ENCODE measurements at regions not wholly inside any gene's neighbourhood (a gene's known extent, or its start where the extent isn't known, plus 50 kb on each side); places are given as distances from the start of the nearest gene placed in this dataset.

GRCh38 chr4:171169396-171169795 is 643.8 kb upstream of the GALNTL6 start:
- H3K4me3 Mint-ChIP-seq (ENCODE audit: unreplicated experiment) = no peak overlapping the region
- H3K27me3 Mint-ChIP-seq (ENCODE audit: low read depth) = no peaks in the 10 kb centered on the region
- H3K9me3 Mint-ChIP-seq (ENCODE audit: low read depth) = peaks cover 12% of the 10 kb centered on the region

GRCh38 chr4:171162478-171162877 is 650.7 kb upstream of the GALNTL6 start:
- no peaks in the 10 kb centered on the region for H3K27me3 Mint-ChIP-seq (ENCODE audit: low read depth)
- H3K4me1 Mint-ChIP-seq (ENCODE audit: low read depth) = no peaks in the 10 kb centered on the region
- H3K36me3 Mint-ChIP-seq (ENCODE audit: low read depth) = no peaks in the 10 kb centered on the region
- no peak overlapping the region for H3K4me3 Mint-ChIP-seq (ENCODE audit: unreplicated experiment)
- no peak for TF ChIP-seq CTCF (IDR thresholded peaks at IDR 0.05)
- peaks cover 2% of the 10 kb centered on the region for H3K9me3 Mint-ChIP-seq (ENCODE audit: low read depth)
- no peak overlapping the region for H3K27ac Mint-ChIP-seq (ENCODE audit: unreplicated experiment)
- no peak for DNase-seq (ENCODE audit: low spot score)

More at GRCh38 chr4:171169396-171169795, 643.8 kb upstream of the GALNTL6 start:
- DNase-seq (ENCODE audit: low spot score) = no peak
- H3K4me1 Mint-ChIP-seq (ENCODE audit: low read depth) = no peaks in the 10 kb centered on the region
- no peak overlapping the region for H3K27ac Mint-ChIP-seq (ENCODE audit: unreplicated experiment)
- TF ChIP-seq CTCF (IDR thresholded peaks at IDR 0.05) = no peak
- H3K36me3 Mint-ChIP-seq (ENCODE audit: low read depth) = no peaks in the 10 kb centered on the region

GRCh38 chr4:171157462-171158082 is 655.6 kb upstream of the GALNTL6 start:
- Mint-ChIP-seq H3K27me3 (ENCODE audit: low read depth) (no peaks in the 10 kb centered on the region), H3K27ac (ENCODE audit: unreplicated experiment) (no peak overlapping the region), H3K36me3 (ENCODE audit: low read depth) (no peaks in the 10 kb centered on the region), H3K4me3 (ENCODE audit: unreplicated experiment) (no peak overlapping the region), H3K4me1 (ENCODE audit: low read depth) (no peaks in the 10 kb centered on the region), H3K9me3 (ENCODE audit: low read depth) (no peaks in the 10 kb centered on the region)
- DNase-seq (ENCODE audit: low spot score) = no peak
- TF ChIP-seq CTCF (IDR thresholded peaks at IDR 0.05) = no peak

- no peak for DNase-seq (ENCODE audit: low spot score)
- H3K27me3 Mint-ChIP-seq (ENCODE audit: low read depth) = peaks cover 2% of the 10 kb centered on the region
- no peak for TF ChIP-seq CTCF (IDR thresholded peaks at IDR 0.05)
- H3K36me3 Mint-ChIP-seq (ENCODE audit: low read depth) = no peaks in the 10 kb centered on the region
- no peaks in the 10 kb centered on the region for H3K9me3 Mint-ChIP-seq (ENCODE audit: low read depth)
- H3K27ac Mint-ChIP-seq (ENCODE audit: unreplicated experiment) = no peak overlapping the region
- no peak overlapping the region for H3K4me3 Mint-ChIP-seq (ENCODE audit: unreplicated experiment)
- no peaks in the 10 kb centered on the region for H3K4me1 Mint-ChIP-seq (ENCODE audit: low read depth)
Observed at GRCh38 chr4:171142639-171143038, 670.6 kb upstream of the GALNTL6 start.

GRCh38 chr4:171142045-171142444 is 671.2 kb upstream of the GALNTL6 start:
- Mint-ChIP-seq H3K36me3 (ENCODE audit: low read depth) (no peaks in the 10 kb centered on the region), H3K4me3 (ENCODE audit: unreplicated experiment) (no peak overlapping the region), H3K27me3 (ENCODE audit: low read depth) (peaks cover 2% of the 10 kb centered on the region), H3K9me3 (ENCODE audit: low read depth) (no peaks in the 10 kb centered on the region), H3K4me1 (ENCODE audit: low read depth) (no peaks in the 10 kb centered on the region), H3K27ac (ENCODE audit: unreplicated experiment) (no peak overlapping the region)
- no peak for TF ChIP-seq CTCF (IDR thresholded peaks at IDR 0.05)
- DNase-seq (ENCODE audit: low spot score) = no peak

Data from chondrocyte (in vitro differentiated cells).